ENCODE measurements at regions not wholly inside any gene's neighbourhood (a gene's known extent, or its start where the extent isn't known, plus 50 kb on each side); places are given as distances from the start of the nearest gene placed in this dataset.
"Not testable (repeated sequence)": the region's sequence is repeated elsewhere in the genome, so short reads cannot be mapped to it uniquely, and the experiment has no call there.

DNA sequence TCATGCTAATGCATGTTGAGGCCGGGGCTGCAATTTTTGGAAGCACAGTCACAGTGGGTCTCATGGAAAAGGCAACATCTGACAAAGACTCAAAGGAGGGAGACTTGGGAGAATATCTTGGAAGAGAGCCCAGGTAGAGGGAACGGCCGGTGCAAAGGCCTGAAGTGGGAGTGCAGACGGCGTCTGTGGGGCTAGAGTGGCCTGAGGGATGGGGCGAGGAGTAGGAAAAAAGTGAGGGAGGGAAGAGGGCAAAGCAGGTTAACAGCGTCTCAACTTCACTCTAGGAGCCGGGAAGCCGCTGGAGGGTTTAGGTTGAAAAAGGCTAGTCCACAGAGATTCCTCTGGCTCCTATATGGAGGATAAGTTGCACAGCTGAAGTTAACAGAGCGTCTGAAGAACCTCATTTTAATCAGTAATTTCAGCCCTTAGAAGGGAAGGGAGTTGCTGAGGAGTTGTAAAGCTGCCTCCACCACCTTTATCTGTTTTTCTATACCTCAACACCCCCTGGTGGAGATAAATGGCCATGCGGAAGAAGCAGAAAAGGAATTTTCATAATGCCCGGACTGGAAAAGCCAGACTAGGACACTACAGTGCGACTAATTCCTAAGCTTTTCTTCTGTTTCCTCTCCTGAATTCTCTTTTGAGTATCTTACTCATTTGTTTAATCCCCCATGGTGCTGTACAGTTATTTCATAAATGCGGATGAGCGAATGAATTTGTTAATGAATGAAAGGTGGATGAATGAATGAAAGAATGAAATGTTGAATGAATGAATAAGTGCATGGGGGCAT, 78.7 kb upstream of the ZNF281 start:
- DNase-seq: peak; percentile 44 to 56
- no peak for TF ChIP-seq POLR2A (IDR thresholded peaks at IDR 0.05)
- TF ChIP-seq, protein P1, sequence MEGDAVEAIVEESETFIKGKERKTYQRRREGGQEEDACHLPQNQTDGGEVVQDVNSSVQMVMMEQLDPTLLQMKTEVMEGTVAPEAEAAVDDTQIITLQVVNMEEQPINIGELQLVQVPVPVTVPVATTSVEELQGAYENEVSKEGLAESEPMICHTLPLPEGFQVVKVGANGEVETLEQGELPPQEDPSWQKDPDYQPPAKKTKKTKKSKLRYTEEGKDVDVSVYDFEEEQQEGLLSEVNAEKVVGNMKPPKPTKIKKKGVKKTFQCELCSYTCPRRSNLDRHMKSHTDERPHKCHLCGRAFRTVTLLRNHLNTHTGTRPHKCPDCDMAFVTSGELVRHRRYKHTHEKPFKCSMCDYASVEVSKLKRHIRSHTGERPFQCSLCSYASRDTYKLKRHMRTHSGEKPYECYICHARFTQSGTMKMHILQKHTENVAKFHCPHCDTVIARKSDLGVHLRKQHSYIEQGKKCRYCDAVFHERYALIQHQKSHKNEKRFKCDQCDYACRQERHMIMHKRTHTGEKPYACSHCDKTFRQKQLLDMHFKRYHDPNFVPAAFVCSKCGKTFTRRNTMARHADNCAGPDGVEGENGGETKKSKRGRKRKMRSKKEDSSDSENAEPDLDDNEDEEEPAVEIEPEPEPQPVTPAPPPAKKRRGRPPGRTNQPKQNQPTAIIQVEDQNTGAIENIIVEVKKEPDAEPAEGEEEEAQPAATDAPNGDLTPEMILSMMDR (IDR thresholded peaks at IDR 0.05): peak; percentile 33 to 76 (median 73)
- WGBS, 2 donors: 21% methylated on average over 15 of the region's 15 CpGs
- Histone ChIP-seq H3K4me1 (no peaks in the 10 kb centered on the region), H3K27me3 (no peaks in the 10 kb centered on the region), H3K27ac (no peak overlapping the region), H3K4me3 (replicated peaks in 1 of 3) (no peak overlapping the region), H3K36me3 (no peaks in the 10 kb centered on the region), H3K9me3 (no peaks in the 10 kb centered on the region)
- intact Hi-C loops (cut with DNase I): loop anchor here (10.0 kb wide), 1 partner anchor 204 kb away; no protein-coding TSS in a partner anchor

DNA sequence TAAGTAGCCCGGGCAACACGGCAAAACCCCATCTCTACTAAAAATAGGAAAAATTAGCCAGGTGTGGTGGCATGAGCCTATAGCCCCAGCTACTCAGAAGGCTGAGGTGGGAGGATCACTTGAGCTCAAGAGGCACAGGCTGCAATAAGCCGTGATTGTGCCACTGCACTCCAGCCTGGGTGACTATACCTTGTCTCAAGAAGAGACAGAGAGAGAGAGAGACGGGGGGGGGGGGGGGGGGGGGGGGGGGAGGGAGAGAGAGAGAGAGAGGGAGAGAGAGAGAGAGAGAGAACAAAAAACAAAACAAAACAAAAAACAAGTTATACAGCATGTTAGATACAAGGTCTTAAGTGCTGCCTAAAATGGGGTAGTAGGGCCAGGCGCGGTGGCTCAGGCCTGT, 77.8 kb upstream of the ZNF281 start:
- intact Hi-C loops (cut with DNase I): loop anchor here (10.0 kb wide), 1 partner anchor 203 kb away; no protein-coding TSS in a partner anchor
- no peak for TF ChIP-seq POLR2A (IDR thresholded peaks at IDR 0.05)
- TF ChIP-seq, protein P1 (IDR thresholded peaks at IDR 0.05): no peak
- DNase-seq: peak; percentile 3 to 46

GRCh38 chr1:200486634-200487033, 76.8 kb upstream of the ZNF281 start:
- no peaks in the 10 kb centered on the region for H3K9me3 ChIP-seq
- H3K4me3 ChIP-seq (replicated peaks in 1 of 3): no peak overlapping the region
- no peaks in the 10 kb centered on the region for H3K4me1 ChIP-seq
- 74 to 82% methylated on average over 3 of the region's 3 CpGs for WGBS, 2 donors
- no peaks in the 10 kb centered on the region for H3K27me3 ChIP-seq
- intact Hi-C loops (cut with DNase I): loop anchor here (10.0 kb wide), 1 partner anchor 202 kb away; no protein-coding TSS in a partner anchor
- no peak for TF ChIP-seq POLR2A (IDR thresholded peaks at IDR 0.05)
- no peaks in the 10 kb centered on the region for H3K36me3 ChIP-seq
- no peak overlapping the region for H3K27ac ChIP-seq
- DNase-seq: no peak

More for the DNA sequence above, 77.8 kb upstream of the ZNF281 start:
- WGBS, 2 donors: 51 to 56% methylated on average over 6 of the region's 6 CpGs
- Histone ChIP-seq H3K4me1 (no peaks in the 10 kb centered on the region), H3K36me3 (no peaks in the 10 kb centered on the region), H3K4me3 (replicated peaks in 1 of 3) (no peak overlapping the region), H3K27me3 (no peaks in the 10 kb centered on the region), H3K27ac (no peak overlapping the region), H3K9me3 (no peaks in the 10 kb centered on the region)

- H3K36me3 ChIP-seq; H3K9me3 ChIP-seq; DNase-seq; H3K27me3 ChIP-seq; H3K4me3 ChIP-seq (replicated peaks in 1 of 3); H3K4me1 ChIP-seq; H3K27ac ChIP-seq: not testable (repeated sequence)
- intact Hi-C loops (cut with DNase I): loop anchor here (10.0 kb wide), 1 partner anchor 200 kb away; no protein-coding TSS in a partner anchor
- WGBS, 2 donors: 81 to 83% methylated on average over 7 of the region's 7 CpGs
Observed at GRCh38 chr1:200484438-200484946, 74.7 kb upstream of the ZNF281 start.

GRCh38 chr1:200483491-200484143, 73.8 kb upstream of the ZNF281 start:
- H3K27ac ChIP-seq: no peak overlapping the region
- intact Hi-C loops (cut with DNase I): loop anchor here (10.0 kb wide), 1 partner anchor 199 kb away; no protein-coding TSS in a partner anchor
- WGBS, 2 donors: 23 to 36% methylated on average over 5 of the region's 5 CpGs
- H3K9me3 ChIP-seq: no peaks in the 10 kb centered on the region
- H3K27me3 ChIP-seq: no peaks in the 10 kb centered on the region
- no peak for DNase-seq
- H3K4me1 ChIP-seq: no peaks in the 10 kb centered on the region
- TF ChIP-seq, protein P1 (IDR thresholded peaks at IDR 0.05): no peak
- no peak for TF ChIP-seq POLR2A (IDR thresholded peaks at IDR 0.05)
- no peak overlapping the region for H3K4me3 ChIP-seq (replicated peaks in 1 of 3)
- H3K36me3 ChIP-seq: no peaks in the 10 kb centered on the region
